HAP-1 (cell line): ENCODE measurements at regions not wholly inside any gene's neighbourhood (a gene's known extent, or its start where the extent isn't known, plus 50 kb on each side); places are given as distances from the start of the nearest gene placed in this dataset.
"Not testable (repeated sequence)": the region's sequence is repeated elsewhere in the genome, so short reads cannot be mapped to it uniquely, and the experiment has no call there.

ENCODE experiments used
- DNase-seq, 2 experiments: peaks; one replicate each; pipeline ENCODE4 v3.0.0-alpha.2; 2016 to 2020; ENCODE audit warnings: low spot score in 2 of 2
- H3K27me3 ChIP-seq: fragments of 250-450 bp; sonication (Bioruptor Pico); 2 replicates; pipeline ENCODE4 v1.5.1; 2020; ENCODE audit warnings: low read depth, mild to moderate bottlenecking, moderate library complexity
- H3K36me3 ChIP-seq: fragments of 250-450 bp; sonication (Bioruptor Pico); replicated peaks from 2 replicates; pipeline ENCODE4 v1.5.1; 2020; ENCODE audit warnings: mild to moderate bottlenecking
- H3K4me1 ChIP-seq: fragments of 250-450 bp; sonication (Bioruptor Pico); 2 replicates; pipeline ENCODE4 v1.5.1; 2020; ENCODE audit warnings: mild to moderate bottlenecking
- H3K4me3 ChIP-seq: fragments of 250-450 bp; sonication (Bioruptor Pico); 2 replicates; pipeline ENCODE4 v1.5.1; 2020; ENCODE audit warnings: mild to moderate bottlenecking, moderate library complexity
- H3K9me3 ChIP-seq: fragments of 250-450 bp; sonication (Bioruptor Pico); 2 replicates; pipeline ENCODE4 v1.5.1; 2020; ENCODE audit warnings: mild to moderate bottlenecking, moderate library complexity
- in situ Hi-C: fragments of 300-500 bp; cut with MboI; formaldehyde crosslinking; loops from 3 replicates; pipeline ENCODE4 v1.14.3; 2020; ENCODE audit warnings: low sequenced_read_pairs, inconsistent platforms, mixed read lengths

DNA sequence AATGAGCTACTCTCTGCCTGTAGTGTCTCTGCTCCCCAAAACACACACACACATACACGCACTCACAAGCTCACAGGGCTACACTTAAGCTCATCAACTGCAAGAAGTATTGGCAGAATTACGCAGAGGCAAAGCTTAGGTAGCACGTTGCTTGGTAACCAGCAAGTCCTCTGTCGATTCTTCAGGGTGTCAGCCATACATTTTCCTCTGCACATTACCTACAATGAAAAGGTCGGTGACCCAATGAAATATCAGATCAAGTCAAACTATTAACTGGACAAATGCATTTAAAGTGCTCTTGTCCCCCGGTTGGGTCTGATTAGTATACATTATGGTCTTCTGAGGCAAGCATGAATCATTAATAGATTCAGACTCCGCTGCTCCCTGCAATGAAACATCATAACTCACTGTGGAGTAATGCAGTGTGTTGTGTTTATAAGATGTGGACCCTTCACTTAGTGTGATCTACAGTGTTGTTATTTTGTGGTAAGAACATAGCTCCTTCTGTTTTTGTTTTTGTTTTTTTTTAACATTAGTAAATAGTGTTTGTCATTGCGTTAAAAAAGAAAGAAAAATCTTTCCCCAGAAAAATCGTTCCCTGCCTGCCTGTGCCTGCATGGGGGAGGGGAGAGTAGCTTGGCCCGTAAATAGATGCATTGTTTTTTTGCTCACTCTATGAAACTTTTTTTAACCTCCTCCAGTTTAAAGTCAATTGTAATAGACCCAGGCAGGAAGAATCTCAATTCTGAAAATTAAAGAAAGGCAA is 325.5 kb downstream of the SFMBT2 start:
- no peaks in the 10 kb centered on the region for H3K36me3 ChIP-seq
- in situ Hi-C loops: no loop called here
- no peak for DNase-seq
- no peaks in the 10 kb centered on the region for H3K27me3 ChIP-seq
- H3K4me3 ChIP-seq: no peak overlapping the region
- H3K9me3 ChIP-seq: no peaks in the 10 kb centered on the region
- no peaks in the 10 kb centered on the region for H3K4me1 ChIP-seq

- Histone ChIP-seq H3K27me3 (no peaks in the 10 kb centered on the region), H3K9me3 (no peaks in the 10 kb centered on the region), H3K4me1 (no peaks in the 10 kb centered on the region), H3K36me3 (no peaks in the 10 kb centered on the region), H3K4me3 (no peak overlapping the region)
- DNase-seq: no peak
- in situ Hi-C loops: no loop called here
Observed at GRCh38 chr10:7084280-7085005, 326.4 kb downstream of the SFMBT2 start.

GRCh38 chr10:7082967-7083366 is 327.9 kb downstream of the SFMBT2 start:
- Histone ChIP-seq H3K36me3 (no peaks in the 10 kb centered on the region), H3K27me3 (no peaks in the 10 kb centered on the region), H3K4me3 (no peak overlapping the region), H3K9me3 (no peaks in the 10 kb centered on the region), H3K4me1 (no peaks in the 10 kb centered on the region)
- DNase-seq: no peak
- in situ Hi-C loops: no loop called here

- no peak for DNase-seq
- in situ Hi-C loops: no loop called here
Observed at GRCh38 chr10:7077880-7078279, 333.0 kb downstream of the SFMBT2 start.

GRCh38 chr10:7075851-7076250 is 335.0 kb downstream of the SFMBT2 start:
- DNase-seq: no peak
- H3K36me3 ChIP-seq: no peaks in the 10 kb centered on the region
- no peak overlapping the region for H3K4me3 ChIP-seq
- no peaks in the 10 kb centered on the region; the same call in 1 of the 2 replicates for H3K27me3 ChIP-seq
- no peaks in the 10 kb centered on the region for H3K9me3 ChIP-seq
- in situ Hi-C loops: no loop called here
- no peaks in the 10 kb centered on the region for H3K4me1 ChIP-seq

More at GRCh38 chr10:7077880-7078279, 333.0 kb downstream of the SFMBT2 start:
- Histone ChIP-seq H3K4me1 (no peaks in the 10 kb centered on the region), H3K9me3 (no peaks in the 10 kb centered on the region), H3K4me3 (no peak overlapping the region), H3K36me3 (no peaks in the 10 kb centered on the region), H3K27me3 (no peaks in the 10 kb centered on the region; the same call in 1 of the 2 replicates)

GRCh38 chr10:7075110-7075509 is 335.7 kb downstream of the SFMBT2 start:
- Histone ChIP-seq H3K4me1 (no peaks in the 10 kb centered on the region), H3K27me3 (no peaks in the 10 kb centered on the region; the same call in 1 of the 2 replicates), H3K4me3 (no peak overlapping the region), H3K9me3 (no peaks in the 10 kb centered on the region), H3K36me3 (no peaks in the 10 kb centered on the region)
- no peak for DNase-seq
- in situ Hi-C loops: no loop called here

DNA sequence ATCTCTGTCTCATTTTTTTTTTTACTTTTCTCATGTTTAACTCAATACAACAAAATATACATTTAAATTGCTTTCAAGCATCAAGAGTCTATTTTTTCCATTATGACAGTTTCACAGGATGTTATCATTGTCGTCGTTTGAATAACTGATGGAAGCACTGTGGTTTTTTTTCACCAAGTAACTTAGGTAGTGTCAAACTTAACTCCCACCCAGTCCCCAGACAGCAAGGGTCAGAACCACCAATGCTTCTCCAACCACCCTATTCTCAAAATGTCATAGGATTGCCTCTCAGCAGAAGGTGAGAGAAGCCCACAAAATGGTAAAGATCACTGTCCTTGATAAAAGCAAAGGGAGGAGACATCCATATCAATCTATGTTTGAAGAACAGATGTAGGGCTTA is 339.4 kb downstream of the SFMBT2 start:
- no peak for DNase-seq
- Histone ChIP-seq H3K36me3 (no peaks in the 10 kb centered on the region), H3K9me3 (no peaks in the 10 kb centered on the region), H3K27me3 (no peaks in the 10 kb centered on the region; the same call in 1 of the 2 replicates), H3K4me3 (no peak overlapping the region), H3K4me1 (no peaks in the 10 kb centered on the region)
- in situ Hi-C loops: no loop called here

DNA sequence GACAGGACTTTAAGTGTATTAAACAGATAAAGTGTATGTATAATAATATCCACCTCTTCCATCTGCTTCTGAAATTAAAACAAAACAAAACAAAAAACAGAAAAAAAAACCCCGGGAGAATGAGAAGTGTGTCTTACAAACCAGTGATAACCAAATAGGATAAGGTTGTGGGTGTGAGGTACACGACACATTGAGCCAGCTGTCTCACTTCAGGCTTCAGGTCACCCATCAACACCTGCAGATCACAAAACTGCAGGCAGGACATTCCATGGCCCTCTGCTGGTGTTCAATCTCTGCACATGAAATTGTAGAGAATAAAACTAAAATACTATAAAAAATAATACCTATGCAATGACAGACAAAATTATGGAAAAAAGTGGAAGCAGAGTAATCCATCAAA is 339.9 kb downstream of the SFMBT2 start:
- in situ Hi-C loops: no loop called here
- H3K4me3 ChIP-seq: no peak overlapping the region
- no peak for DNase-seq
- no peaks in the 10 kb centered on the region for H3K9me3 ChIP-seq
- H3K36me3 ChIP-seq: no peaks in the 10 kb centered on the region
- no peaks in the 10 kb centered on the region for H3K4me1 ChIP-seq
- no peaks in the 10 kb centered on the region; the same call in 1 of the 2 replicates for H3K27me3 ChIP-seq

DNA sequence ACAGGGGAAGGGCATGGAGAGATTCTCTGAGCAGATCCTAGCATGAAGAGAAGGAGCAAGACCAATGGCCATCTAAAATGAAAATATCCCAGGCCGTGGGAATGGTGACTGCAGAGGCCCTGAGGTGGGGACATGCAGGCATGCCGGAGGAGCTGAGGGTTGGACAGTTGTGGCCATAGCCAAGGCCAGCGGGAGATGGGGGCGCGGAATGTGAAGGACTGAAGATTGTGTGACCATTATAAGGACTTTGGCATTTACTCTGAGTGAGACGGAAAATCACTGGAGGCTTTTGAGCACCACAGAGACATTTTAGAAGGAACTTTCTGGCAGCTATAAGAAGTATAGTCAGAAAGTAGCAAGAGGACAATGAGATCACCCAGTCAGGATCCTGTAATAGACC is 341.1 kb downstream of the SFMBT2 start:
- no peaks in the 10 kb centered on the region; the same call in 1 of the 2 replicates for H3K27me3 ChIP-seq
- no peaks in the 10 kb centered on the region for H3K36me3 ChIP-seq
- in situ Hi-C loops: no loop called here
- H3K4me3 ChIP-seq: no peak overlapping the region
- H3K4me1 ChIP-seq: no peaks in the 10 kb centered on the region
- DNase-seq: no peak
- H3K9me3 ChIP-seq: no peaks in the 10 kb centered on the region

GRCh38 chr10:7056216-7056615 is 354.6 kb downstream of the SFMBT2 start:
- H3K9me3 ChIP-seq: no peaks in the 10 kb centered on the region
- DNase-seq: no peak
- no peaks in the 10 kb centered on the region for H3K4me1 ChIP-seq
- H3K27me3 ChIP-seq: no peaks in the 10 kb centered on the region
- in situ Hi-C loops: no loop called here
- H3K4me3 ChIP-seq: no peak overlapping the region
- no peaks in the 10 kb centered on the region for H3K36me3 ChIP-seq

GRCh38 chr10:7054915-7055314 is 355.9 kb downstream of the SFMBT2 start:
- in situ Hi-C loops: no loop called here
- no peaks in the 10 kb centered on the region for H3K9me3 ChIP-seq
- H3K36me3 ChIP-seq: no peaks in the 10 kb centered on the region
- no peaks in the 10 kb centered on the region for H3K4me1 ChIP-seq
- peak; percentile 11 to 58 for DNase-seq
- no peak overlapping the region for H3K4me3 ChIP-seq
- no peaks in the 10 kb centered on the region for H3K27me3 ChIP-seq

GRCh38 chr10:7053195-7053594 is 357.6 kb downstream of the SFMBT2 start:
- no peak for DNase-seq
- in situ Hi-C loops: no loop called here
- Histone ChIP-seq H3K9me3 (no peaks in the 10 kb centered on the region), H3K36me3 (no peaks in the 10 kb centered on the region), H3K27me3 (no peaks in the 10 kb centered on the region), H3K4me3 (no peak overlapping the region), H3K4me1 (no peaks in the 10 kb centered on the region)

- H3K27me3 ChIP-seq, DNase-seq, H3K9me3 ChIP-seq, H3K4me3 ChIP-seq, in situ Hi-C loops, H3K36me3 ChIP-seq, H3K4me1 ChIP-seq: not testable (repeated sequence)
Observed at GRCh38 chr10:7050024-7050423, 360.8 kb downstream of the SFMBT2 start.

DNA sequence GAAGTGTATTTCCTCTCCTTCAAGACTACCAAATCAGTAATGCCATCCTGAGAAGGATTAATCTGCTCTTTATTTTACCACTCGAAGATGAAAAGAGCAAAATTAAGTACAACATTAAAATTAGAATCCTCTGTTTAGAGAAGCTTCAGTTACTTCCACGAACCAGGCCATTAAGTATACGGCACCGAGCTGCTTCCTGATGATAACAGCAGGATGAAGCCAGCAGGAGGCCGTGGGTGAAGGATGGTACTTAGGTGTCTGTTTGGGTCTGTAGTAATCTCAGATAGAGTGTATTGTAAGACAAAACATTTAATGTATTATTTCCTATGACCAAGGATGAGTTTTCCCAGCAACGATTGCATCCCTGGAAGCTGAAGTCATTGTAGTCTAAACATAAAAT is 362.8 kb downstream of the SFMBT2 start:
- no peaks in the 10 kb centered on the region for H3K9me3 ChIP-seq
- H3K27me3 ChIP-seq: no peaks in the 10 kb centered on the region
- H3K4me1 ChIP-seq: no peaks in the 10 kb centered on the region
- H3K4me3 ChIP-seq: no peak overlapping the region
- in situ Hi-C loops: no loop called here
- no peaks in the 10 kb centered on the region for H3K36me3 ChIP-seq
- DNase-seq: no peak
